Stimulated activated CD4-positive, alpha-beta T cell treated with anti-CD3 and anti-CD28 coated beads, TNF-alpha, amount 100 ng/mL, for 1 hour (primary cell): ENCODE measurements at regions not wholly inside any gene's neighbourhood (a gene's known extent, or its start where the extent isn't known, plus 50 kb on each side); places are given as distances from the start of the nearest gene placed in this dataset.
"Not testable (repeated sequence)": the region's sequence is repeated elsewhere in the genome, so short reads cannot be mapped to it uniquely, and the experiment has no call there.

Source experiments
- DNase-seq, 3 donors: peaks; one replicate each; pipeline ENCODE4 v3.0.0-alpha.2; 2020; ENCODE audit warnings: low read depth in 3 of 3, low spot score in 1 of 3

DNA sequence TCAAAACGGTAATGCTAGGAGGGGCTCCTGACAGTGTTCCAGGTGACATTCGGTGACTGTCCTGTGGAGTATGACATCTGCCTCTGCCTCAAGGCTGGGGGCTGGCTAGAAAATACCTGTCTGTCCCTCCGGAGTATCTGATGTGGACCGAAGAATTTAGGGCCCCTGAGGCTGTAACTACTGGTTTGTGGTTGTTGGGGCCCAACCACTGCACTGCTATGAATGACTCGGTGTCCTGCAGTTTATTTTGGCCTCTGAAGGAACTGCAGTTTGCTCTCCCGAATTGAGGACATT, 198.9 kb upstream of the CAND1 start:
- no peak for DNase-seq

- DNase-seq = no peak
Observed at GRCh38 chr12:67070604-67071003, 198.6 kb upstream of the CAND1 start.

GRCh38 chr12:67072281-67072680, 196.9 kb upstream of the CAND1 start:
- not testable (repeated sequence) for DNase-seq

GRCh38 chr12:67073336-67073735, 195.8 kb upstream of the CAND1 start:
- DNase-seq = no peak

- no peak for DNase-seq
Observed at GRCh38 chr12:67074072-67074471, 195.1 kb upstream of the CAND1 start.

GRCh38 chr12:67077617-67078016, 191.5 kb upstream of the CAND1 start:
- no peak for DNase-seq

GRCh38 chr12:67078957-67079356, 190.2 kb upstream of the CAND1 start:
- DNase-seq = no peak

GRCh38 chr12:67080637-67081036, 188.5 kb upstream of the CAND1 start:
- DNase-seq = no peak

DNA sequence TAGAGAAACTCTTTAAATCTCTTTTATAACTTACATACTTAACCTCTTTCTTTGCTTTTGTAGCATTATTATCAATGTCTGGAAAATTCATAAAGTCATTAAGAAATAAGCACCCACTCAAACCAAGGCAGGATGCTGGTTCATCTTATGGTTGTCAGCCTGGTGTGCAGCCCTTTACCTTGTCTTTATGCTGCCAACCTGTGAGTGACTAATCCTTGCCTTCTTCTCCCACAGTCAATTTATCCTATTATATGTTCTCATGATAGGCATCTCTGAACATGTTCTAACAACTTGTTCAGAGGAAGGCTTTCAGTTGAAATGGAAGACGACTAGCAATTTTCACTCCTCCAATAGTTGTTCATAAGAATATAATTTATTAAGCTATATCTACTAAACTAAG, 186.9 kb upstream of the CAND1 start:
- no peak for DNase-seq

- DNase-seq = no peak
Observed at GRCh38 chr12:67085699-67086098, 183.5 kb upstream of the CAND1 start.

DNA sequence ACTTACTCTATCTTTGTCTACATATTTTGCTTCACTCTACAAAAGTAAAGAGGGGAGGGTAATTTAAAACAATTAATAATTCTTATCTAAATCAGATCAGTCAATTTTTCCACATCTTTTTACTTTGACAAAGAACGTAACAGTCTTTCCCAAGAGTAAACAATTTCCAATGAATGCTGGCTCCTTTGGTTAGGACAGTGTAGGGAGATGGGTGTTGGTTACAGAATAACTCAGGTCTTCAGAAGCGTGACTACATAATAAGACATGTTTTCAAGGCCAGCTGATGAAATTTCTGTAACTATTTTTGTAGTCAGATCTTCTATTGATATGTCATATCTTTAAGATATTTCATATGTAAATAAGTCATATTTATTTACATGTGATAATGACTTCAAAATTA, 183.0 kb upstream of the CAND1 start:
- no peak for DNase-seq

GRCh38 chr12:67088401-67089118, 180.6 kb upstream of the CAND1 start:
- DNase-seq = no peak

DNA sequence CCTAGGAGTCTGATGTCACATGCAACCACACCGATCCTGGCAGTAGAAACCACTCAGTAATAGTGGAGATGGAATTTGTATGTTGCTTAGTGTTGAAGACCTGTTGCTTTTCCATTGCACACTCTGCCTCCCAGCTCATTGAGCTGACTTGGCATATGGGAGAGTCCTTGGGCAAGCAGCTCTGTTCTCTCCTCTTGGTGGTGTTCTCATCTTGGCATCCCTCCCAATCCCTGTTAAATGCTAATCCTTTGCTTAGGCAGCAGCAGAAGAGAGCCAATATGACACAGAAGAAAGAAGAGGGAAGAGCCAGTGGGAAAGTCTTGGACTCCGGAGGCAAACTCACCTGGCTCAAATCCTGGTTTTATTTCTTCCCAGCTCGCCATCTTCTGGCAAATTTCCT, 178.0 kb upstream of the CAND1 start:
- no peak for DNase-seq

- DNase-seq = no peak
Observed at GRCh38 chr12:67091678-67092077, 177.5 kb upstream of the CAND1 start.

DNA sequence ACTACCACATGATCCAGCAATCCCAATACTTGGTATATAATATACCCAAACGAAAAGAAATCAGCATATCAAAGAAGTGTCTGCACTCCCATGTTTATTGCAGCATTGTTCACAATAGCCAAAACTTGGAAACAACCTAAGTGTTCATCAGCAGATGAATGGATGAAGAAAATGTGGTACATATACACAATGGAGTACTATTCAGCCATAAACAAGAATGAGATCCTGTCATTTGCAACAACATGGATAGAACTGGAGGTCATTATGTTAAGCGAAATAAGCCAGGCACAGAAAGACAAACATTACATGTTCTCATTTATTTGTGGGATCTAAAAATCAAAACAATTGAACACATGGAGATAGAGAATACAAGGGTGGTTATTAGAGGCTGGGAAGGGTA, 176.2 kb upstream of the CAND1 start:
- DNase-seq = not testable (repeated sequence)

- no peak for DNase-seq
Observed at GRCh38 chr12:67096533-67097318, 172.4 kb upstream of the CAND1 start.

GRCh38 chr12:67099858-67100257, 169.3 kb upstream of the CAND1 start:
- no peak for DNase-seq

- DNase-seq = no peak
Observed at GRCh38 chr12:67103521-67103920, 165.6 kb upstream of the CAND1 start.

GRCh38 chr12:67107235-67107634, 161.9 kb upstream of the CAND1 start:
- DNase-seq = no peak

GRCh38 chr12:67107751-67108269, 161.3 kb upstream of the CAND1 start:
- DNase-seq = no peak

DNA sequence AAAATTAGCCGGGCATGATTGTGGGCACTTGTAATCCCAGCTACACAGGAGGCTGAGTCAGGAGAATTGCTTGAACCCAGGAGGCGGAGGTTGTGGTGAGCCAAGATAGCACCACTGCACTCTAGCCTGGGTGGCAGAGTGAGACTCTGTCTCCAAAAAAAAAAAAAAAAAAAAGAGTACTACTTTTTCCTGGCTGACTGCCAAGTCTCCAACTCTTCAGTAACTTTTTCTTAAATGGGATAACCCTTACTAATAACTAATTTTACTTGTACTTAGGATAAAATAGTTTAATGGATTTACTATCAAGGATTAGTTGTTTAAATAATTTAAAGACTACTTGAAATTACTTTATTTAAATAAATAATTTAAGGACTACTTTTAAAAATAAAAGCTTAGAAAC, 158.8 kb upstream of the CAND1 start:
- DNase-seq = not testable (repeated sequence)

- DNase-seq = no peak
Observed at GRCh38 chr12:67111182-67111581, 158.0 kb upstream of the CAND1 start.

GRCh38 chr12:67112586-67112985, 156.6 kb upstream of the CAND1 start:
- no peak for DNase-seq
